ENCODE measurements at regions not wholly inside any gene's neighbourhood (a gene's known extent, or its start where the extent isn't known, plus 50 kb on each side); places are given as distances from the start of the nearest gene placed in this dataset.
"Not testable (repeated sequence)": the region's sequence is repeated elsewhere in the genome, so short reads cannot be mapped to it uniquely, and the experiment has no call there.

- not testable (repeated sequence) for TF ChIP-seq CHD1 (IDR thresholded peaks at IDR 0.05; ENCODE audit: low read depth, low read length); MAX (IDR thresholded peaks at IDR 0.05; ENCODE audit: low read depth, low read length); CTCF (IDR thresholded peaks at IDR 0.05 in 2 of 3, conservative IDR thresholded peaks at IDR 0.05 in 1 of 3; ENCODE audit: control insufficient read depth in 2 of 3, extremely low read depth in 1 of 3, insufficient read depth in 1 of 3, low read depth in 3 of 3, low read length in 3 of 3); MTA3 (IDR thresholded peaks at IDR 0.05; ENCODE audit: borderline replicate concordance, low read length)
These were observed 1212.5 kb downstream of the OTOL1 start for GRCh38 chr3:162708942-162709706.
